ENCODE measurements at regions not wholly inside any gene's neighbourhood (a gene's known extent, or its start where the extent isn't known, plus 50 kb on each side); places are given as distances from the start of the nearest gene placed in this dataset.

- H3K36me3 ChIP-seq (ENCODE audit: control insufficient read depth, low read length) = no peaks in the 10 kb centered on the region
- no peak overlapping the region for H3K4me3 ChIP-seq (ENCODE audit: low read length)
- H3K27me3 ChIP-seq (ENCODE audit: control insufficient read depth, low read length) = no peaks in the 10 kb centered on the region; the same call in 1 of the 2 replicates
- no peaks in the 10 kb centered on the region for H3K9me2 ChIP-seq (replicated peaks; ENCODE audit: control insufficient read depth, low read length)
- no peaks in the 10 kb centered on the region for H4K20me1 ChIP-seq (ENCODE audit: control insufficient read depth, insufficient read depth, low read depth, low read length)
- H3K79me2 ChIP-seq (ENCODE audit: control insufficient read depth, low read length) = no peaks in the 10 kb centered on the region
- no peak overlapping the region for H3K4me2 ChIP-seq (ENCODE audit: low read length)
- no peak overlapping the region for H3K27ac ChIP-seq (ENCODE audit: low read depth, low read length)
- no peaks in the 10 kb centered on the region for H3K4me1 ChIP-seq (ENCODE audit: control insufficient read depth, low read length)
- H3F3A ChIP-seq (ENCODE audit: control insufficient read depth, insufficient read depth) = no peaks in the 10 kb centered on the region
- H3K9me3 ChIP-seq (ENCODE audit: control insufficient read depth, insufficient read depth, low read length) = no peaks in the 10 kb centered on the region
- no peak for TF ChIP-seq CTCF (IDR thresholded peaks at IDR 0.05; ENCODE audit: low read depth, low read length, poor library complexity, severe bottlenecking)
- no peak for TF ChIP-seq EZH2phosphoT487 (IDR thresholded peaks at IDR 0.05; ENCODE audit: borderline replicate concordance, low read length)
These were observed 149.2 kb downstream of the INSIG2 start for GRCh38 chr2:118237451-118237850.

GRCh38 chr2:118232796-118233195, 144.5 kb downstream of the INSIG2 start:
- no peak overlapping the region for H3K27ac ChIP-seq (ENCODE audit: low read depth, low read length)
- no peaks in the 10 kb centered on the region for H3K4me1 ChIP-seq (ENCODE audit: control insufficient read depth, low read length)
- H3K4me2 ChIP-seq (ENCODE audit: low read length) = no peak overlapping the region
- no peaks in the 10 kb centered on the region for H3K36me3 ChIP-seq (ENCODE audit: control insufficient read depth, low read length)
- no peak overlapping the region for H3K4me3 ChIP-seq (ENCODE audit: low read length)
- no peak for TF ChIP-seq EZH2phosphoT487 (IDR thresholded peaks at IDR 0.05; ENCODE audit: borderline replicate concordance, low read length)
- no peak for TF ChIP-seq CTCF (IDR thresholded peaks at IDR 0.05; ENCODE audit: low read depth, low read length, poor library complexity, severe bottlenecking)
- no peaks in the 10 kb centered on the region for H3F3A ChIP-seq (ENCODE audit: control insufficient read depth, insufficient read depth)
- H4K20me1 ChIP-seq (ENCODE audit: control insufficient read depth, insufficient read depth, low read depth, low read length) = no peaks in the 10 kb centered on the region
- no peaks in the 10 kb centered on the region for H3K9me2 ChIP-seq (replicated peaks; ENCODE audit: control insufficient read depth, low read length)
- no peaks in the 10 kb centered on the region; the same call in 1 of the 2 replicates for H3K27me3 ChIP-seq (ENCODE audit: control insufficient read depth, low read length)
- H3K79me2 ChIP-seq (ENCODE audit: control insufficient read depth, low read length) = no peaks in the 10 kb centered on the region
- H3K9me3 ChIP-seq (ENCODE audit: control insufficient read depth, insufficient read depth, low read length) = no peaks in the 10 kb centered on the region

DNA sequence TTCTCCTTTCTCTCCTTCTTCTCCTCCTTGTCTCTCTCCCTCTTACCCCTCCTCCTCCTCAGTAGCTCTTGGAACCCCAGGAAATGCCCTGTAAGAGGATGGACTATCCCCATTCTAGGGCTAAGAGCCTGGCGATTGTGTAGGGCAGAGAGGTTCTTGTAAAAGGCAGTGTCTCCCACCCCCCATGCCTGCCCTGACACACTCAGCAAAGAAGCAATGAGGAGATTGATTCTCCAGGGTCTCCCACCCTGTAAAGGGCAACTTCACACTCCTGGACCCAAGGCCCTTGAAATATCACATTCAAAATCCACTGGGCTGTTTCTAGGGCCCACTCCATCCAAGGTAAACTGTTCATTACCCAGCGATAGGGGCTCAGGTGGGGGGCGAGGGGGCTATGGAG, 144.1 kb downstream of the INSIG2 start:
- Histone ChIP-seq H3K79me2 (ENCODE audit: control insufficient read depth, low read length) (no peaks in the 10 kb centered on the region), H3K4me2 (ENCODE audit: low read length) (no peak overlapping the region), H3K9me3 (ENCODE audit: control insufficient read depth, insufficient read depth, low read length) (no peaks in the 10 kb centered on the region), H4K20me1 (ENCODE audit: control insufficient read depth, insufficient read depth, low read depth, low read length) (no peaks in the 10 kb centered on the region), H3K36me3 (ENCODE audit: control insufficient read depth, low read length) (no peaks in the 10 kb centered on the region), H3K27me3 (ENCODE audit: control insufficient read depth, low read length) (no peaks in the 10 kb centered on the region; the same call in 1 of the 2 replicates), H3F3A (ENCODE audit: control insufficient read depth, insufficient read depth) (no peaks in the 10 kb centered on the region), H3K4me3 (ENCODE audit: low read length) (no peak overlapping the region), H3K9me2 (replicated peaks; ENCODE audit: control insufficient read depth, low read length) (no peaks in the 10 kb centered on the region), H3K27ac (ENCODE audit: low read depth, low read length) (no peak overlapping the region), H3K4me1 (ENCODE audit: control insufficient read depth, low read length) (no peaks in the 10 kb centered on the region)
- TF ChIP-seq EZH2phosphoT487 (IDR thresholded peaks at IDR 0.05; ENCODE audit: borderline replicate concordance, low read length) = no peak
- TF ChIP-seq CTCF (IDR thresholded peaks at IDR 0.05; ENCODE audit: low read depth, low read length, poor library complexity, severe bottlenecking) = no peak

Measured in DOHH2 (cell line).